Cerebellar nuclear complex (tissue), 1 donor: ENCODE measurements at regions not wholly inside any gene's neighbourhood (a gene's known extent, or its start where the extent isn't known, plus 50 kb on each side); places are given as distances from the start of the nearest gene placed in this dataset.

Experiments
- DNase-seq, 2 experiments: peaks; one replicate each; lab custom pipeline; 2025; lab: John Stamatoyannopoulos, UW

- DNase-seq: no peak
These were observed 542.5 kb downstream of the GATA3 start for GRCh38 chr10:8596929-8597472.

- DNase-seq: no peak
These were observed 545.7 kb downstream of the GATA3 start for GRCh38 chr10:8600192-8600591.

- no peak for DNase-seq
These were observed 548.3 kb downstream of the GATA3 start for GRCh38 chr10:8602821-8603220.

GRCh38 chr10:8614054-8614565 lies 559.6 kb downstream of the GATA3 start:
- DNase-seq: no peak

- no peak for DNase-seq
These were observed 560.6 kb downstream of the GATA3 start for GRCh38 chr10:8615118-8615517.

- DNase-seq: no peak
These were observed 561.7 kb downstream of the GATA3 start for GRCh38 chr10:8616166-8616565.

- no peak for DNase-seq
These were observed 563.3 kb downstream of the GATA3 start for GRCh38 chr10:8617792-8618191.

- DNase-seq: no peak
These were observed 564.3 kb downstream of the GATA3 start for GRCh38 chr10:8618834-8619233.

GRCh38 chr10:8628351-8628750 lies 573.9 kb downstream of the GATA3 start:
- DNase-seq: no peak

GRCh38 chr10:8633909-8634308 lies 579.4 kb downstream of the GATA3 start:
- no peak for DNase-seq

- DNase-seq: no peak
These were observed 581.9 kb downstream of the GATA3 start for GRCh38 chr10:8636371-8636770.

GRCh38 chr10:8637640-8638039 lies 583.2 kb downstream of the GATA3 start:
- no peak for DNase-seq

- no peak for DNase-seq
These were observed 583.7 kb downstream of the GATA3 start for GRCh38 chr10:8638088-8638672.

- DNase-seq: no peak
These were observed 585.1 kb downstream of the GATA3 start for GRCh38 chr10:8639486-8640185.

- no peak for DNase-seq
These were observed 585.8 kb downstream of the GATA3 start for GRCh38 chr10:8640301-8640700.

GRCh38 chr10:8640878-8641277 lies 586.4 kb downstream of the GATA3 start:
- DNase-seq: no peak

- DNase-seq: no peak
These were observed 601.8 kb downstream of the GATA3 start for GRCh38 chr10:8656261-8656660.

GRCh38 chr10:8659982-8660381 lies 605.5 kb downstream of the GATA3 start:
- DNase-seq: no peak

GRCh38 chr10:8661886-8662285 lies 607.4 kb downstream of the GATA3 start:
- DNase-seq: no peak

- DNase-seq: no peak
These were observed 608.6 kb downstream of the GATA3 start for GRCh38 chr10:8663131-8663530.

- no peak for DNase-seq
These were observed 610.8 kb downstream of the GATA3 start for GRCh38 chr10:8665322-8665721.

GRCh38 chr10:8670461-8670860 lies 616.0 kb downstream of the GATA3 start:
- DNase-seq: no peak

GRCh38 chr10:8674230-8674629 lies 619.7 kb downstream of the GATA3 start:
- no peak for DNase-seq
